ENCODE measurements at regions not wholly inside any gene's neighbourhood (a gene's known extent, or its start where the extent isn't known, plus 50 kb on each side); places are given as distances from the start of the nearest gene placed in this dataset.

DNA sequence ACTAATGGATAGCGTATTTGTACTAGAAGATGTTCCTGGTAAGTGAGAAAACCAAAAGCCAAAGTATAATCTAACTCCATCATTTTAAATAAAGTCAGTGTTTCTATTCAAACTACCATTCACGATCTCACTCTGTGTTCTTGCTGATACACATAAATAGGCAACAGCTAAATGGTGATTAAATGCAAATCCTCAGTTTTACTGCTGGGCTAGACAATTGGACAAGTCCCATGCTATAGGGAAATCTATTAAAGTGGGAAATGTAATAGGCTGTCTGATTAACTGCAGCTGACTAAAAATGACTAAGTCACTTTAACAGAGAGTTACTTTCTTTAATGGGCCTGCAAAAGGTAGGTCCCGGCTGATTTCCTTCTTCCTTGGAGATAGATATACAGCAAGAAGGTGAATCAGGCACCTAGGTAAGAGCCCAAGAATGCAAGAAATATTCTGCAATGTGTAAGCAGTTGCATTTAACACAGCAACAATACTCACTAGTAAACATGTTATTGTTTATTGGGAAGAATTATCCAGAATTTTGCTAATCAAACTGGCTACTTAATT is 298.4 kb downstream of the SLITRK6 start:
- TF ChIP-seq, protein P1, sequence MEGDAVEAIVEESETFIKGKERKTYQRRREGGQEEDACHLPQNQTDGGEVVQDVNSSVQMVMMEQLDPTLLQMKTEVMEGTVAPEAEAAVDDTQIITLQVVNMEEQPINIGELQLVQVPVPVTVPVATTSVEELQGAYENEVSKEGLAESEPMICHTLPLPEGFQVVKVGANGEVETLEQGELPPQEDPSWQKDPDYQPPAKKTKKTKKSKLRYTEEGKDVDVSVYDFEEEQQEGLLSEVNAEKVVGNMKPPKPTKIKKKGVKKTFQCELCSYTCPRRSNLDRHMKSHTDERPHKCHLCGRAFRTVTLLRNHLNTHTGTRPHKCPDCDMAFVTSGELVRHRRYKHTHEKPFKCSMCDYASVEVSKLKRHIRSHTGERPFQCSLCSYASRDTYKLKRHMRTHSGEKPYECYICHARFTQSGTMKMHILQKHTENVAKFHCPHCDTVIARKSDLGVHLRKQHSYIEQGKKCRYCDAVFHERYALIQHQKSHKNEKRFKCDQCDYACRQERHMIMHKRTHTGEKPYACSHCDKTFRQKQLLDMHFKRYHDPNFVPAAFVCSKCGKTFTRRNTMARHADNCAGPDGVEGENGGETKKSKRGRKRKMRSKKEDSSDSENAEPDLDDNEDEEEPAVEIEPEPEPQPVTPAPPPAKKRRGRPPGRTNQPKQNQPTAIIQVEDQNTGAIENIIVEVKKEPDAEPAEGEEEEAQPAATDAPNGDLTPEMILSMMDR (IDR thresholded peaks at IDR 0.05; ENCODE audit: low read depth, low read length) = no peak
- no peak for TF ChIP-seq EZH2phosphoT487 (IDR thresholded peaks at IDR 0.05; ENCODE audit: low read depth)
